ENCODE measurements at regions not wholly inside any gene's neighbourhood (a gene's known extent, or its start where the extent isn't known, plus 50 kb on each side); places are given as distances from the start of the nearest gene placed in this dataset.

GRCh38 chr13:74891610-74892009 is 590.4 kb downstream of the TBC1D4 start:
- Mint-ChIP-seq H3K4me1 (no peaks in the 10 kb centered on the region), H3K4me3 (no peak overlapping the region), H3K9me3 (no peaks in the 10 kb centered on the region), H3K27ac (no peak overlapping the region), H3K27me3 (ENCODE audit: low read depth) (no peaks in the 10 kb centered on the region), H3K36me3 (no peaks in the 10 kb centered on the region)
- ChIA-PET POLR2A (no interaction called here), CTCF (no interaction called here)
- TF ChIP-seq RELA (CRISPR knock-in tag; IDR thresholded peaks at IDR 0.05; ENCODE audit: borderline replicate concordance) = no peak
- ATAC-seq (no peak), DNase-seq (ENCODE audit: low spot score) (no peak)

- CTCF ChIA-PET = no interaction called here
Observed at GRCh38 chr13:74889321-74889720, 592.6 kb downstream of the TBC1D4 start.

More at GRCh38 chr13:74889321-74889720, 592.6 kb downstream of the TBC1D4 start:
- Mint-ChIP-seq H3K36me3 (no peaks in the 10 kb centered on the region), H3K9me3 (no peaks in the 10 kb centered on the region), H3K4me1 (no peaks in the 10 kb centered on the region), H3K27me3 (ENCODE audit: low read depth) (no peaks in the 10 kb centered on the region), H3K27ac (no peak overlapping the region), H3K4me3 (no peak overlapping the region)
- no peak for DNase-seq (ENCODE audit: low spot score)
- no peak for TF ChIP-seq ZNF423 (CRISPR knock-in tag; IDR thresholded peaks at IDR 0.05)
- no peak for TF ChIP-seq ZBTB21 (CRISPR knock-in tag; IDR thresholded peaks at IDR 0.05; ENCODE audit: borderline replicate concordance)
- no peak for TF ChIP-seq CDX4 (CRISPR knock-in tag; IDR thresholded peaks at IDR 0.05; ENCODE audit: borderline replicate concordance)
- TF ChIP-seq, protein P1, sequence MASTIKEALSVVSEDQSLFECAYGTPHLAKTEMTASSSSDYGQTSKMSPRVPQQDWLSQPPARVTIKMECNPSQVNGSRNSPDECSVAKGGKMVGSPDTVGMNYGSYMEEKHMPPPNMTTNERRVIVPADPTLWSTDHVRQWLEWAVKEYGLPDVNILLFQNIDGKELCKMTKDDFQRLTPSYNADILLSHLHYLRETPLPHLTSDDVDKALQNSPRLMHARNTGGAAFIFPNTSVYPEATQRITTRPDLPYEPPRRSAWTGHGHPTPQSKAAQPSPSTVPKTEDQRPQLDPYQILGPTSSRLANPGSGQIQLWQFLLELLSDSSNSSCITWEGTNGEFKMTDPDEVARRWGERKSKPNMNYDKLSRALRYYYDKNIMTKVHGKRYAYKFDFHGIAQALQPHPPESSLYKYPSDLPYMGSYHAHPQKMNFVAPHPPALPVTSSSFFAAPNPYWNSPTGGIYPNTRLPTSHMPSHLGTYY (CRISPR knock-in tag; IDR thresholded peaks at IDR 0.05) = no peak
- no peak for TF ChIP-seq SOX15 (CRISPR knock-in tag; IDR thresholded peaks at IDR 0.05)
- TF ChIP-seq ATF1 (CRISPR knock-in tag; IDR thresholded peaks at IDR 0.05) = no peak
- TF ChIP-seq TCF7 (CRISPR knock-in tag; IDR thresholded peaks at IDR 0.05; ENCODE audit: low read depth) = no peak
- no peak for TF ChIP-seq JUN (CRISPR knock-in tag; IDR thresholded peaks at IDR 0.05)
- no peak for TF ChIP-seq ARID4B (CRISPR knock-in tag; IDR thresholded peaks at IDR 0.05; ENCODE audit: borderline replicate concordance)
- no peak for TF ChIP-seq ZNF512 (CRISPR knock-in tag; IDR thresholded peaks at IDR 0.05; ENCODE audit: borderline replicate concordance)
- no peak for ATAC-seq
- POLR2A ChIA-PET = no interaction called here

Data from WTC11 (cell line).